Endothelial cell of umbilical vein (primary cell): ENCODE measurements at regions not wholly inside any gene's neighbourhood (a gene's known extent, or its start where the extent isn't known, plus 50 kb on each side); places are given as distances from the start of the nearest gene placed in this dataset.

Experiments used
- BruUV-seq: library from RNA; stranded (reverse); fragments of 400-500 nt; replicated peaks from 2 replicates; lab custom pipeline; 2021; lab: Mats Ljungman, UMichigan
- CTCF ChIA-PET: fragments of 300-600, 350-600 bp; sonication (Branson Sonifier 250); formaldehyde crosslinking; loops from one replicate; lab custom pipeline; 2021; ENCODE audit warnings: antibody characterized with exemption, inconsistent platforms; lab: Charles Lee
- POLR2A ChIA-PET: fragments of 300-600, 350-600 bp; sonication (Branson Sonifier 250); formaldehyde crosslinking; loops from one replicate; lab custom pipeline; 2021; ENCODE audit warnings: antibody characterized with exemption, inconsistent platforms; lab: Charles Lee
- DNase-seq: peaks from one replicate; pipeline ENCODE4 v3.0.0-alpha.2; 2011; ENCODE audit warnings: low read depth, low spot score
- FAIRE-seq: peaks from 2 replicates; lab custom pipeline; 2011; peaks lifted over from hg19 to GRCh38; lab: Jason Lieb, UNC
- H2AFZ ChIP-seq: 2 replicates; pipeline ENCODE4 v1.6.0; 2012; ENCODE audit warnings: low read depth, low read length, control low read depth, inconsistent platforms
- H3K27ac ChIP-seq: 2 replicates; pipeline ENCODE4 v1.5.1; 2011; ENCODE audit warnings: low read depth, mild to moderate bottlenecking, control low read depth, low read length, moderate library complexity; ENCODE audit not compliant: insufficient read depth
- H3K27me3 ChIP-seq, 2 experiments: 2 replicates each; pipeline versions ENCODE4 v1.6.0 to v1.6.1; 2011; ENCODE audit warnings: low read length in 2 of 2, mixed read lengths in 1 of 2; ENCODE audit not compliant: control insufficient read depth in 2 of 2, insufficient read depth in 2 of 2
- H3K36me3 ChIP-seq, 2 experiments: 2 replicates in 1 of 2; 3 replicates in 1 of 2; pipeline ENCODE4 v1.5.1; 2011; ENCODE audit warnings: low read length in 2 of 2, mild to moderate bottlenecking in 1 of 2, moderate library complexity in 1 of 2; ENCODE audit not compliant: control insufficient read depth in 2 of 2, insufficient read depth in 2 of 2; ENCODE audit errors: extremely low read depth in 1 of 2
- H3K4me1 ChIP-seq: 3 replicates; pipeline ENCODE4 v1.5.1; 2011; ENCODE audit warnings: mild to moderate bottlenecking, low read length; ENCODE audit not compliant: control insufficient read depth, insufficient read depth; ENCODE audit errors: extremely low read depth
- H3K4me2 ChIP-seq: 2 replicates; pipeline ENCODE4 v1.6.1; 2011; ENCODE audit warnings: low read length, control low read depth, mixed read lengths; ENCODE audit not compliant: insufficient read depth
- H3K4me3 ChIP-seq, 3 experiments: fragments of 200-600 bp in 1 of 3; sonication (generic), shearing (Covaris generic) in 1 of 3; replicated peaks in 1 of 3; 2 replicates each; pipeline ENCODE4 v1.5.1; 2011 to 2016; ENCODE audit warnings: control low read depth in 3 of 3, low read length in 3 of 3, mild to moderate bottlenecking in 2 of 3, inconsistent platforms in 1 of 3, low read depth in 1 of 3, moderate library complexity in 1 of 3; ENCODE audit not compliant: insufficient read depth in 1 of 3
- H3K79me2 ChIP-seq: 2 replicates; pipeline ENCODE4 v1.6.0; 2012; ENCODE audit warnings: low read length, inconsistent platforms; ENCODE audit not compliant: control insufficient read depth, insufficient read depth
- H3K9ac ChIP-seq: replicated peaks from 2 replicates; pipeline ENCODE3; 2011; ENCODE audit warnings: low read length, control low read depth; ENCODE audit not compliant: insufficient read depth; ENCODE audit errors: extremely low read depth
- H3K9me1 ChIP-seq: replicated peaks from 3 replicates; pipeline ENCODE4 v1.6.0; 2011; ENCODE audit warnings: mild to moderate bottlenecking, low read length; ENCODE audit not compliant: control insufficient read depth, insufficient read depth; ENCODE audit errors: extremely low read depth
- H3K9me3 ChIP-seq: replicated peaks from 2 replicates; pipeline ENCODE4 v1.5.1; 2012; ENCODE audit warnings: low read length, inconsistent platforms; ENCODE audit not compliant: control insufficient read depth, insufficient read depth
- H4K20me1 ChIP-seq: replicated peaks from 2 replicates; pipeline ENCODE3; 2011; ENCODE audit warnings: mild to moderate bottlenecking, low read length; ENCODE audit not compliant: control insufficient read depth, insufficient read depth; ENCODE audit errors: extremely low read depth
- CTCF ChIP-seq, 2 donors: IDR thresholded peaks; 1 replicate in 1 of 2; 2 replicates in 1 of 2; pipeline ENCODE4 v1.5.1; 2011; ENCODE audit warnings: low read length in 2 of 2, mild to moderate bottlenecking in 2 of 2, moderate library complexity in 2 of 2, control low read depth in 1 of 2, inconsistent platforms in 1 of 2, low read depth in 1 of 2; ENCODE audit not compliant: insufficient read depth in 1 of 2; ENCODE audit errors: extremely low read depth in 1 of 2
- EZH2 ChIP-seq: IDR thresholded peaks from 2 replicates; pipeline ENCODE4 v1.6.1; 2012; ENCODE audit warnings: borderline replicate concordance, low read depth, mild to moderate bottlenecking, moderate library complexity, low read length, inconsistent platforms; ENCODE audit not compliant: severe bottlenecking
- FOS ChIP-seq: IDR thresholded peaks from 2 replicates; pipeline ENCODE4 v1.6.1; 2011; ENCODE audit warnings: mild to moderate bottlenecking, low read length, moderate library complexity, borderline replicate concordance; ENCODE audit not compliant: insufficient read depth
- GATA2 ChIP-seq: IDR thresholded peaks from 2 replicates; pipeline ENCODE4 v1.7.0; 2011; ENCODE audit warnings: low read depth, mild to moderate bottlenecking, moderate library complexity, mixed read lengths, low read length; ENCODE audit not compliant: insufficient read length, insufficient read depth
- JUN ChIP-seq: IDR thresholded peaks from 2 replicates; pipeline ENCODE4 v1.6.1; 2011; ENCODE audit warnings: borderline replicate concordance, low read depth; ENCODE audit not compliant: insufficient read length, insufficient read depth
- MAX ChIP-seq: IDR thresholded peaks from 2 replicates; pipeline ENCODE4 v1.6.1; 2011; ENCODE audit not compliant: insufficient read depth, insufficient read length
- MYC ChIP-seq: IDR thresholded peaks from one replicate; pipeline ENCODE4 v1.6.1; 2011; ENCODE audit warnings: mild to moderate bottlenecking, low read depth, low read length
- POLR2A ChIP-seq: IDR thresholded peaks from 2 replicates; pipeline ENCODE4 v1.6.1; 2012; ENCODE audit warnings: low read depth, mild to moderate bottlenecking, control low read depth, low read length
- POLR2AphosphoS5 ChIP-seq: IDR thresholded peaks from 2 replicates; pipeline ENCODE4 v1.6.1; 2012; ENCODE audit warnings: low read depth, mild to moderate bottlenecking, control low read depth, low read length, moderate library complexity; ENCODE audit not compliant: insufficient read depth
- dilution Hi-C: fragments of 300-500 bp; cut with MboI; formaldehyde crosslinking; loops from one replicate; pipeline ENCODE4 v1.15.0; 2019; ENCODE audit warnings: low sequenced_read_pairs; ENCODE audit not compliant: extremely low pct_ligation_motif_present
- intact Hi-C: fragments of 100-400 bp; cut with micrococcal nuclease; formaldehyde crosslinking; loops from one replicate; pipeline ENCODE4 v1.10.0; 2022

GRCh38 chr12:93054021-93054420 is 124.9 kb upstream of the EEA1 start:
- CTCF ChIA-PET, result no interaction called here
- no peaks in the 10 kb centered on the region for H3K9me3 ChIP-seq
- no peaks in the 10 kb centered on the region for H3K36me3 ChIP-seq
- H4K20me1 ChIP-seq, result no peaks in the 10 kb centered on the region
- H3K9me1 ChIP-seq, result no peaks in the 10 kb centered on the region
- H3K4me3 ChIP-seq, result no peak overlapping the region
- no peak overlapping the region for H2AFZ ChIP-seq
- H3K27me3 ChIP-seq, result no peaks in the 10 kb centered on the region
- H3K79me2 ChIP-seq, result no peaks in the 10 kb centered on the region
- BruUV-seq, result no TSS peak
- no peak overlapping the region for H3K9ac ChIP-seq
- intact Hi-C loops (no loop called here), dilution Hi-C loops (no loop called here)
- peak overlapping the region; percentile 55 for H3K4me2 ChIP-seq
- H3K27ac ChIP-seq, result no peak overlapping the region
- POLR2A ChIA-PET, result interaction anchor here (0.6 kb wide), 1 partner anchor 311 kb away, joined by 3 read pairs; no protein-coding TSS in a partner anchor
- TF ChIP-seq JUN, result no peak
- TF ChIP-seq MYC, result no peak
- peak; percentile 82 for TF ChIP-seq GATA2
- peak; percentile 69 for DNase-seq
- H3K4me1 ChIP-seq, result peaks cover 22% of the 10 kb centered on the region
- no peak for FAIRE-seq

- no peaks in the 10 kb centered on the region for H4K20me1 ChIP-seq
- H3K4me2 ChIP-seq, result no peak overlapping the region
- DNase-seq (no peak), FAIRE-seq (no peak)
- H3K79me2 ChIP-seq, result no peaks in the 10 kb centered on the region
- no peaks in the 10 kb centered on the region for H3K9me3 ChIP-seq
- no peaks in the 10 kb centered on the region for H3K36me3 ChIP-seq
- BruUV-seq, result no TSS peak
- intact Hi-C loops, result no loop called here
- POLR2A ChIA-PET, result no interaction called here
- no peak overlapping the region for H3K27ac ChIP-seq
- TF ChIP-seq POLR2AphosphoS5 (no peak), MAX (no peak), POLR2A (no peak), EZH2 (no peak), FOS (no peak), CTCF (IDR thresholded peaks at IDR 0.05; ENCODE audit: extremely low read depth in 1 of 2, insufficient read depth in 1 of 2, low read depth in 1 of 2, low read length in 2 of 2) (no peak), JUN (no peak), MYC (no peak), GATA2 (no peak)
- peaks cover 18% of the 10 kb centered on the region for H3K4me1 ChIP-seq
- CTCF ChIA-PET, result no interaction called here
- H2AFZ ChIP-seq, result no peak overlapping the region
- H3K9me1 ChIP-seq, result no peaks in the 10 kb centered on the region
- no peaks in the 10 kb centered on the region for H3K27me3 ChIP-seq
- dilution Hi-C loops, result no loop called here
- H3K9ac ChIP-seq, result no peak overlapping the region
- H3K4me3 ChIP-seq, result no peak overlapping the region
These were observed 126.1 kb upstream of the EEA1 start for GRCh38 chr12:93055221-93055620.
